Stimulated activated CD4-positive, alpha-beta T cell treated with anti-CD3 and anti-CD28 coated beads, Interleukin-4, amount 100 ng/mL, for 1 hour (primary cell): ENCODE measurements at regions not wholly inside any gene's neighbourhood (a gene's known extent, or its start where the extent isn't known, plus 50 kb on each side); places are given as distances from the start of the nearest gene placed in this dataset.

Source experiments
- DNase-seq: peaks from one replicate; pipeline ENCODE4 v3.0.0-alpha.2; 2020

DNA sequence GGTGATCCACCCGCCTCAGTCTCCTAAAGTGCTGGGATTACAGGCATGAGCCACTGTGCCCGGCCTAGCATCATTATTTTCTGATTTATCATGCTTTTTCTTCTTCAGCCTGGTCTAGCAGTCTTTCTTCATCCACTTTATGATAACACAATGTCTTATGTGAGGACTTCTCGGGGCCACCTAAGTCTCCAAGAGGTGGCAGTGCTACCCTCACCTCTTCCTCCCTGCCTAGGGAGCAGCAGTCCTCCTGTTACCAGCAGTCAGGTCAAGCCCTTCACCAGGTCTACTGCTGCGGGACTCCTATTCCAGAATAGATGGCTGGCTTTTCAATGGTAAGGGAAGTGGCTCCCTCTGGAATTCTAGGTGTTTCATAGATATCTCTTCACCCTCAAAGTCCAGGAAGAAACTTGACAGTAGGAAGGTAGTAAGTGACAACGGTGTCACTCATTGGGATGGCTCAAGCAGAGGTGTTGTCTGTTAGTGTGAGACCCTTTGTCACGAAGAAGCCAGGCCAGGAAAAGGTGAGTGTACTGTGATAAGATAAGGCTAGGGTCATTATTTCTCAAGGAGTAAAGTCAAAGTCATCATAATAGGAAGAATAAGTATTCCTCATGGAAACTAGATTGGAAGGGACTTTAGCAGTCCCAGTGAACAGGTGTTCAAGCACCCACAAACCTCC is 164.0 kb downstream of the KLF5 start:
- no peak for DNase-seq

DNA sequence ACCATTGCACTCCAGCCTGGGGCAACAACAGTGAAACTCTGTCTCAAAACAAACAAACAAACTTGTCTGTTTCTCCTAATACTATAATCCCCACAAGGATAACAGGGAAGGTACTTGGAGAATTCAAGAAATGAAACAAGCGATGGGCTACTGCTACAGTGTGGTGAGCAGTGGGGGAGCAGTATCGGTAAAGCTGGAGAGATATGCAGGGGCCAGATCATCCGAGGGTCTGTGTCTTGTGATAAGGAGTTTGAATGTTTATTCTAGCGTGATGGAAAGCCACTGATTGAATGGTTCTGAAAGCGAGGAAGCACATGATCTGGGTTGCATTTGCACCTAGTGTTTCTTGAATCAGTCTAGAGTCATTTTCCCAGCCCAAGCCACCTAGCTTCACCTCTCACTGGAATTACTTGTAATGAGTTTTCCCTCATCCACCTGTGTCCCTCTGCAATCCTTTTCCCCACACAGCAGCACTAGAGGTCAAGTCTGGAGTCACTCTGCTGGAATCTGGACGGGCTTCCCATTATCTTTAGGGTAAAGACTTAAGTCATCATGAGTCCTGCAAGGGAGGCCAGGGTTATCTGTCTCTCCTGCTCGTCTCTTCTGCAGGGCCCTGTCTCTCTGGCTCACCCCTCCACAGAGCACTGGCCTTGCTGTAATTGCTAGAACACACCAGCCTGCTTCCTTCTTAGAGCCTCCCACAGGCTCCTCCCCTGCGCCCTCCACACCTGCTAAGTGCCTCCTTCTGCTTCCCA is 162.3 kb downstream of the KLF5 start:
- DNase-seq = no peak

- DNase-seq = no peak
Measured at GRCh38 chr13:73218181-73218580, 159.4 kb downstream of the KLF5 start.

GRCh38 chr13:73216381-73216831 is 157.6 kb downstream of the KLF5 start:
- DNase-seq = no peak

DNA sequence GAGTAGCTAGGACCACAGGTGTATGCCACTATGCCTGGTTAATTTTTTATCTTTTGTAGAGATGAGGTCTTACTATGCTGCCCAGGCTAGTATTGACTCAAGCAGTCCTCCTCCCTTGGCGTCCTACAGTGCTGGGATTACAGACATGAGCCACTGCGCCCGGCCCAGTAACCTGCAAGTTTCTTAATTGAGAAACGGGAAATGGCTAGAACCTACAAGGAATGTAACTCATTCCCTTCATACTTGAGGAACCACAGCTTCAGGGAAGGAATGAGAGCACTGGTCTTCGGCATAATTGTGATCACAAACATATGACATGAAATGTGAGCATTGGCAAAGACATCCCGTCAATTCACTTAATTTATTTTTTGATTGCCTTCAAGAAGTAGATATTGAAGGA is 157.0 kb downstream of the KLF5 start:
- no peak for DNase-seq

DNA sequence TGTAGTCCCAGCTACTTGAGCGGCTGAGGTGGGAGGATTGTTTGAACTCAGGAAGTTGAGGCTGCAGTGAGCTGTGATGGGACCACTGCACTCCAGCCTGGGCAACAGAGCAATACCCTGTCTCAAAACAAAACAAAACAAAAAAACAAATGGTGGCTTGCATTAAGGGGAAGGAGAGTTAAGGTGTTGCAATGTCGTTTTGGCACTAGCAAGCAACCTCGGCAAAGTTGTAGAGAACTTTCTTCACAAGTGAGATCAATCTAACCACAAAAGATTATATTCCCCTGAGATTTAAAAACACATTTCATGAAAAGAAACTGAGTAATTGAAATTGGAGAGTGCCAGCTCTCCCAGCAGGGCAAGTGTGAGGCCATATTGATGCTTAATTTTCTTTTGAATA is 153.7 kb downstream of the KLF5 start:
- no peak for DNase-seq

GRCh38 chr13:73210218-73210883 is 151.5 kb downstream of the KLF5 start:
- no peak for DNase-seq

GRCh38 chr13:73204952-73205351 is 146.1 kb downstream of the KLF5 start:
- DNase-seq = no peak

DNA sequence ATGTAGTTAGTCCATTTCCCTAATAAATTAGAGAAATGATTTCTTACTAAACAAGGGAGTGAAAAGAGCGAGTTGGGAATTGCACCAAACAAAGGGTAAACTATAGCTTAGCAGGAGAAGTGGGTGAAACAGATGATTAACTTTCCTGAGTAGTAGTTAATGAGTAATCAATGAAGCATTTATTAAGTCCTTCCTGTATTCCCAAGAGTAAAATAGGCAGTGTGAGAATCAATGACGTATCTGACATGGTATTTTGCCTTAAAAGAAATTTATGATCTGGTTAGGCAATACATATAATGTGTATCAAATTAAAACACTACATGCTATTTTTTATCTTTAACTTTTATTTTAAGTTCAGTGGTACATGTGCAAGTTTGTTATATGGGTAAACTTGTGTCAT is 142.8 kb downstream of the KLF5 start:
- DNase-seq = no peak

GRCh38 chr13:73198991-73199411 is 140.2 kb downstream of the KLF5 start:
- DNase-seq = no peak

- no peak for DNase-seq
Measured at GRCh38 chr13:73195091-73195490, 136.3 kb downstream of the KLF5 start.

- DNase-seq = no peak
Measured at GRCh38 chr13:73194310-73194709, 135.5 kb downstream of the KLF5 start.

GRCh38 chr13:73193554-73193953 is 134.7 kb downstream of the KLF5 start:
- no peak for DNase-seq

- DNase-seq = no peak
Measured at GRCh38 chr13:73190477-73190876, 131.7 kb downstream of the KLF5 start.

DNA sequence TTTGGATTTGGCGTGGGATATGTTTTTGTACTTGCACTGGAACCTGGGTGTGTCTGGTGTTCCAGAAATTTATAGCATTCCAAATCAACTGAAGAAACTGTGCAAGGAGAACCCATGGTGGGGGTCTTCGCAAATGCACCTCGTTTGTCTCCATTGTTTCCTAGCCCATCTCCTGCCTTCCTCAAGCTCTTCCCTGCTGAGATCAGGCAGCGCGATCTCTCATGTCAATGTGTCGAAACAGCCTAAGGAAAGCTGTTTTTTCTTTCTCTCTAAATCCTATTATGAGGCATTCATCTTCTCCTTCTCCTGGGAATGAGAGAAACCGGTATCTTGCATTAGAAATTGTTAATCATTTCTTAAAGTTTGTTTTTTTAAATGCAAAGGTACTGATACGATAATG is 131.0 kb downstream of the KLF5 start:
- no peak for DNase-seq

- no peak for DNase-seq
Measured at GRCh38 chr13:73189362-73189761, 130.6 kb downstream of the KLF5 start.

DNA sequence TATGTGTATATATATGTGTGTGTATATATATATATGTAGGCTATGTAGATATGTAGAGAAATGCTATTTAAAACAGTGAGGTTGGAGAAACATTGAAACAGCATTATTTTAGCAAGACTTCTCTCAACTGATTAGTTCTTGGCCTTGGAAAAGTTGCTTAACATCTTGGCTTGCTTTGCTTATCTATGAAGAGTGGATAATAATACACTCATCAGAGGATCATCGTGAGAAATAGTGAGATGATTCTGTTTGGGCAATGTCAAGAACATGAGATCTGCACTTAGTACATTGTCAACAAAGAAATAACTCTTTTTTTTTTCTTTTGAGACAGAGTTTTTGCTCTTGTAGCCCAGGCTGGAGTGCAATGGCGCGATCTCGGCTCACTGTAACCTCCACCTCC is 128.3 kb downstream of the KLF5 start:
- no peak for DNase-seq

GRCh38 chr13:73179650-73180274 is 121.0 kb downstream of the KLF5 start:
- no peak for DNase-seq

DNA sequence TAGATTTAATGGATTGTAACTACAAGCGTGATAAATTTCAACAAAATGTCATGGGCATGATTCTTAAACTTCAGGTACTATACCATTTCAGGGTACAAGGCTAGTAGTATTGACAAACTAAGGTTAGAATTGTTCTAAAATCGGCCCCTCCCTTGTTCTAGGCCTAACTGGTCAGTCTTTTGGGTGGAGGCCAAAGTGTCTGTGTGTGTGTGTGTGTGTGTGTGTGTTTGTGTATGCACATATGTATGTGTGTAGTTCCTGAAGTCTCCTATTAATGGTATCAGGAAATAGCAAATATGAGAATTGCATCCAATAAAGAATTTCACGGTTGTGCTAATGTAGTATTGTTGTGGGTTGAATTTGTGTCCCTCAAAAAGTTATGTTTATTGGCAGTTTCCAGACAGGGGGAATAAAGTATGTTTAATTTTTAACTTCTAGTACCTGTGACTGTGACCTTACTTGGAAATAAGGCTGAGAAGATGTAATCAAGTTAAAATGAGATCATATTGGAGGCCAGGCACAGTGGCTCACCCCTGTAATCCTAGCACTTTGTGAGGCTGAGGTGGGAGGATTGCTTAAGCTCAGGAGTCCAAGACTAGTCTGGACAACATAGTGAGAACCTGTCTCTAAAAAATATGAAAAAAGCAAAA is 119.2 kb downstream of the KLF5 start:
- no peak for DNase-seq

DNA sequence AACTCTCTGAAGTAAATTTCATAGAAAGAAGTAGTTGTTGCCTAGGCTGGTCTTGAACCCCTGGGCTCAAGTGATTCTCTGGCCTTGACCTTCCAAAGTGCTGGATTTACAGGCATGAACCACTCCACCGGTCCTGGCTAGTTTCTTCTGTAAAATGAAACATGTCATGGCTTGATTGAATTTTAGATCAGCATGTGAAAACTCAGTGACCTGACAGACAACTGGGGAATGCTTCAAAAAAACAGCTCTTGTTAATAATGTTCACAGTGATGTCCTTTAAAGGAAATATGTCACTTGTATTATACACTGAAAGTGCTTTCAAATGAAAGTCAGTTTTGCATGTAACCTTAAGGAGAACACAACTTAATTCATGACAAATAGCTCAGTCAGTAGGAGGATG is 118.2 kb downstream of the KLF5 start:
- DNase-seq = no peak

DNA sequence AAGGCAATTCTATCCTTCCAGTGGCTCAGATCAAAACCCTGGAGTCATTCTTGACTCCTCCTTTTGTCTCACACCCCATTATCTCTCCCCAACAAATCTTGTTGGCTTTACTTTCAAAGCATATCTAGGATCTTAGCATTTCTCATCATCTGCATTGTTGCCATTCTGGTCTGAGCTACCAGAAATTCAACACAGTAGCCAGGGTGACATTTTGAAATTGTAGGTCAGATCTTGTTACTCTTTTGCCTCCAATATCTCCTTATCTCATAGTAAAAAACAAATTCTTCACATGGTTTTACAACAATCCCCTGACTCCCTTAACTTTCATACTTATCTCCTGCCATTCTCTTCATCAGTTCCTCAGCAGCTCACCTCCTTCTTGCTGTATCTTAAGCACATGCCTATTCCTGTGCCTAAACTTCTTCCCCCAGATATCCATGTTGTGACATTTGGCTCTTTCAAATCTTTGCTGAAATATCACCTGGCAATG is 115.8 kb downstream of the KLF5 start:
- no peak for DNase-seq

DNA sequence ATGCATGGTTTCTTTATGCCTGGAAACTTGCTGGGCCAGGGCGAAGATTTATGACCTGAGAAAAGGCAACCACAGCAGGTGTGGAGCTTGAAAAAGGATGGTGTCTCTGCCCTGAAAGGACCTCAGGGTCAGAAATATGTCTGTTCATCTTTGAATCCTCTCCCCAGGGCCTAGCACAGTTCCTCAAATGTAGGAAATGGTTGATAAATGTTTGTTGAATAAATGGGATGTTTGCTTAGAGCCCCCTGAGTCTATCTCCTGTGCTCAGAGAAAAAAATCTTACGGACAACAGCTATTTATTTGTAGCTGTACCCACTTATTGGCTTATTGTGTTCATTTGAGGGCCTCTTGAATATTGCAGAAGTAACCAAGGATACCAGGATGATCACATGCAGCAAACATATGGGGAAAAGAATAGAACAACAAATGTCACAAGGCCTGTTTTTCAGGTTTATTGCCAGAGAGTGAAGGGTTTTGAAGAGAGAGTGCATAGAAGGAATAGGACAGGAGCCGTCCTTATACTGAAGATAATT is 114.5 kb downstream of the KLF5 start:
- DNase-seq = no peak

DNA sequence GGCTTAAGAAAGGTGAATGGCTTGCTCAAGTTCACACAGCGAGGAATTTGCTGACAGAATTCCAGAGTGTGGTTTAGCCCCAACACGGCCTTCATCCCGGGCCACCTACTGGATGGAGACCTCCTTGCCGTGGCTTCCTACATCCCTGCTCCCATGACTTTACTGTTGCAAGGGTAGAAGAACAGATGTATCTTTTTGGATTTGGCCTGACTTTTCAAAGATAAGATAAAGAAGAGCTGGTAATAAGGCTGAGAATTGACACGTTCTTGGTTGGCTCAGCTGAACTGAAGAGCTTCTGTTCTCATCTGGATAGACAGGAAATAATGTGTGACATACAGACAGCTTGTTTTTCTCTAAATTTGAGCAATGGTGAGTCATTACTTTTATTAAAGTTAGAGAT is 113.1 kb downstream of the KLF5 start:
- no peak for DNase-seq
